ENCODE measurements at regions not wholly inside any gene's neighbourhood (a gene's known extent, or its start where the extent isn't known, plus 50 kb on each side); places are given as distances from the start of the nearest gene placed in this dataset.

- no peak for TF ChIP-seq CTCF (IDR thresholded peaks at IDR 0.05; ENCODE audit: extremely low read depth in 1 of 2, insufficient read depth in 1 of 2, low read depth in 1 of 2, low read length in 2 of 2)
- no peak for TF ChIP-seq EZH2 (IDR thresholded peaks at IDR 0.05; ENCODE audit: borderline replicate concordance, low read depth, low read length, severe bottlenecking)
- no peak for TF ChIP-seq POLR2AphosphoS5 (IDR thresholded peaks at IDR 0.05; ENCODE audit: insufficient read depth, low read depth, low read length)
- no peak for TF ChIP-seq POLR2A (IDR thresholded peaks at IDR 0.05; ENCODE audit: low read depth, low read length)
- no peak for TF ChIP-seq MYC (IDR thresholded peaks at IDR 0.05; ENCODE audit: low read depth, low read length)
Observed at GRCh38 chr4:58649226-58649625, 1539.0 kb upstream of the IGFBP7 start.

All from endothelial cell of umbilical vein (primary cell).